ENCODE measurements at regions not wholly inside any gene's neighbourhood (a gene's known extent, or its start where the extent isn't known, plus 50 kb on each side); places are given as distances from the start of the nearest gene placed in this dataset.

DNA sequence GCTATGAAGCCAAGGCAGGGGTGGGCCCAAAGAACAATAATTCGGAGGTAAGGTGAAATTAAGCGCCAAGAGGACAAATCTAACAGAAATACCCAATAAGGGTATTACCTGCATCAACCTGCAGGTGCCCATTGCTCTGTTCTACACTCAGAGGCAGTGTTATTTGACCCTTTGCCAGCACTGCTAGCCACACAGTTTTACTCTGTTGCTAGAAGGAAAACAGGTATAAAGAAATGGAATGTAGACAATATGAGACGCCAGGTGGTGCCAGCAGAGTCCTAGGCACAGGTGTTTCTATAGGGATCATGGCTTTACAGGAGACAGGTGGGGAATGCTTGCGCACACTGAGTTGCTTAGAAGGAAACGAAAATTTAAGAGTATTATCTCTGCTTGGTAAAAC lies 201.3 kb downstream of the HTR1A start:
- TF ChIP-seq POLR2A (IDR thresholded peaks at IDR 0.05; ENCODE audit: low read length), result no peak
- TF ChIP-seq GATA1 (IDR thresholded peaks at IDR 0.05; ENCODE audit: low read depth, low read length), result no peak
